Esophagus squamous epithelium (tissue), 5 donors: ENCODE measurements at regions not wholly inside any gene's neighbourhood (a gene's known extent, or its start where the extent isn't known, plus 50 kb on each side); places are given as distances from the start of the nearest gene placed in this dataset.
A peak's percentile ranks its signal among the peaks of the same experiment; 100 is the strongest.

Experiments used
- DNase-seq: peaks from one replicate; lab custom pipeline; 2025; lab: John Stamatoyannopoulos, UW
- H3K27ac ChIP-seq, 4 donors: fragments of 200-600 bp; sonication (generic); one replicate each; pipeline ENCODE4 v1.5.1; 2016 to 2019; ENCODE audit warnings: mild to moderate bottlenecking in 1 of 4
- H3K27me3 ChIP-seq, 4 donors: fragments of 200-600 bp; sonication (generic); 1 replicate in 3 of 4; 2 replicates in 1 of 4; pipeline versions ENCODE4 v1.5.1 to v1.6.0; 2017 to 2021; ENCODE audit warnings: antibody characterized with exemption in 1 of 4
- H3K36me3 ChIP-seq, 3 donors: fragments of 200-600 bp; sonication (generic); one replicate each; pipeline ENCODE4 v1.5.1; 2016 to 2019
- H3K4me1 ChIP-seq, 3 donors: fragments of 200-600 bp; sonication (generic); one replicate each; pipeline ENCODE4 v1.5.1; 2017 to 2019
- H3K4me3 ChIP-seq, 4 donors: fragments of 200-600 bp; sonication (generic); 1 replicate in 3 of 4; 2 replicates in 1 of 4; pipeline ENCODE4 v1.5.1; 2016 to 2019; ENCODE audit warnings: mild to moderate bottlenecking in 2 of 4, moderate library complexity in 1 of 4
- H3K9me3 ChIP-seq, 3 donors: fragments of 200-600 bp; sonication (generic); one replicate each; pipeline ENCODE4 v1.5.1; 2016 to 2019
- CTCF ChIP-seq, 6 experiments: fragments of 450-650 bp in 4 of 6; fragments of 200-600 bp in 2 of 6; sonication (generic) in 2 of 6; IDR thresholded peaks; one replicate each; pipeline ENCODE4 v1.5.1; 2016 to 2019; ENCODE audit warnings: antibody characterized with exemption in 6 of 6, mild to moderate bottlenecking in 4 of 6, moderate library complexity in 4 of 6
- POLR2A ChIP-seq, 4 donors: fragments of 450-650 bp; IDR thresholded peaks; one replicate each; pipeline ENCODE4 v1.6.1; 2017; ENCODE audit warnings: antibody characterized with exemption in 4 of 4, mild to moderate bottlenecking in 4 of 4, moderate library complexity in 3 of 4
- WGBS, 2 donors: methylation state at CpG; one replicate each; pipeline ENCODE4 v1.1.5; 2018; 5-methylcytosine and 5-hydroxymethylcytosine counted together
- intact Hi-C: fragments of 100-400 bp; cut with DNase I; formaldehyde crosslinking; loops from one replicate; pipeline ENCODE4 v1.15.0; 2022
- donor health status: DM: yes; HTN: yes; CAD: no.

GRCh38 chr12:124393831-124394230 is 98.9 kb downstream of the RFLNA start:
- H3K27ac ChIP-seq: peak overlapping the region in 3 of 4 donors; percentile 86 to 96 (median 88)
- 100% methylated on average over 2 of the region's 15 CpGs; no CpG with 5 or more reads in 1 of the 2 donors for WGBS, 2 donors
- intact Hi-C loops: no loop called here
- no peak for TF ChIP-seq CTCF (IDR thresholded peaks at IDR 0.05)
- no peak for TF ChIP-seq POLR2A (IDR thresholded peaks at IDR 0.05)
- peaks cover 0 to 65% (median 0%) of the 10 kb centered on the region in 3 donors for H3K36me3 ChIP-seq
- H3K27me3 ChIP-seq: no peaks in the 10 kb centered on the region
- H3K4me3 ChIP-seq: no peak overlapping the region
- no peaks in the 10 kb centered on the region for H3K9me3 ChIP-seq
- no peak for DNase-seq
- peaks cover 45 to 100% (median 75%) of the 10 kb centered on the region in 3 donors for H3K4me1 ChIP-seq

GRCh38 chr12:124393414-124393790 is 98.5 kb downstream of the RFLNA start:
- WGBS, 2 donors: 60 to 73% methylated on average over 2 of the region's 3 CpGs
- Histone ChIP-seq H3K27me3 (no peaks in the 10 kb centered on the region), H3K4me1 (peaks cover 49 to 100% (median 74%) of the 10 kb centered on the region in 3 donors), H3K9me3 (no peaks in the 10 kb centered on the region), H3K27ac (peak overlapping the region in 3 of 4 donors; percentile 86 to 96 (median 88)), H3K36me3 (peaks cover 0 to 61% (median 0%) of the 10 kb centered on the region in 3 donors), H3K4me3 (no peak overlapping the region)
- no peak for DNase-seq
- TF ChIP-seq POLR2A (IDR thresholded peaks at IDR 0.05): no peak
- no peak for TF ChIP-seq CTCF (IDR thresholded peaks at IDR 0.05)
- intact Hi-C loops: no loop called here

- intact Hi-C loops: no loop called here
- Histone ChIP-seq H3K27me3 (no peaks in the 10 kb centered on the region), H3K4me1 (peaks cover 55 to 100% (median 74%) of the 10 kb centered on the region in 3 donors), H3K4me3 (no peak overlapping the region), H3K36me3 (peaks cover 0 to 57% (median 0%) of the 10 kb centered on the region in 3 donors), H3K9me3 (no peaks in the 10 kb centered on the region), H3K27ac (peak overlapping the region in 3 of 4 donors; percentile 86 to 96 (median 88))
- no peak for DNase-seq
- TF ChIP-seq POLR2A (IDR thresholded peaks at IDR 0.05): no peak
- TF ChIP-seq CTCF (IDR thresholded peaks at IDR 0.05): no peak
- WGBS, 2 donors: 9 to 50% methylated on average over 2 to 4 of the region's 20 CpGs
These were observed 97.9 kb downstream of the RFLNA start for GRCh38 chr12:124392667-124393413.

- H3K4me1 ChIP-seq: peaks cover 58 to 100% (median 78%) of the 10 kb centered on the region in 3 donors
- WGBS, 2 donors: 48 to 50% methylated on average over 2 to 5 of the region's 16 CpGs
- H3K27me3 ChIP-seq: no peaks in the 10 kb centered on the region
- H3K9me3 ChIP-seq: no peaks in the 10 kb centered on the region
- H3K27ac ChIP-seq: peak overlapping the region; percentile 71 to 96 (median 87)
- no peak overlapping the region for H3K4me3 ChIP-seq
- intact Hi-C loops: no loop called here
- peaks cover 0 to 57% (median 0%) of the 10 kb centered on the region in 3 donors for H3K36me3 ChIP-seq
- TF ChIP-seq POLR2A (IDR thresholded peaks at IDR 0.05): no peak
- TF ChIP-seq CTCF (IDR thresholded peaks at IDR 0.05): peak in 2 of 6 experiments; percentile 3 to 6
- no peak for DNase-seq
These were observed 97.4 kb downstream of the RFLNA start for GRCh38 chr12:124392271-124392666.
